ENCODE measurements at regions not wholly inside any gene's neighbourhood (a gene's known extent, or its start where the extent isn't known, plus 50 kb on each side); places are given as distances from the start of the nearest gene placed in this dataset.

DNA sequence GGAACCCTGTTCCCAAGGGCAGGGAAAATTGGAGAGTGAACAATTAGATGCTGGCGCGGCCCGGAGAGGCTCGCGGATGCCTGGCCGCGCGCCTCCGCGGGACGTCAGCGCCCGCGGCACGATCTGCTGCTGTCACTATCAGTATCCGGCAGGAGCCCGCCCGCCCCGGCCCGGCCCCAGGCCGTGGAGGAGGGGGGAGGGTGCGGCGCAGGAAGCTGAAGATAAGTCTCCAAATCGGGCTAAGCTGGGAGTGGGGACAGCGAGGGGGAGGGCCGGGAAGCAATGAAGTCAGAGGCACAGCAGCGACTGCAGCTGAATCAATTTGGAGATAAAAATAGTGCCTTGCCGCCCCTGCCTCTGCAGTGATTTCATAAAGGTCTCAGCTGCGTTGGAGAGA lies 441.5 kb upstream of the KLF12 start:
- Histone ChIP-seq H3K9ac (ENCODE audit: low read length) (no peak overlapping the region), H3K4me2 (ENCODE audit: low read length) (no peak overlapping the region), H3K27me3 (ENCODE audit: insufficient read depth, low read length) (no peaks in the 10 kb centered on the region), H3K27ac (ENCODE audit: low read depth, low read length, poor library complexity, severe bottlenecking) (no peak overlapping the region), H2AFZ (ENCODE audit: low read length) (no peak overlapping the region), H3K79me2 (ENCODE audit: insufficient read depth, low read length) (no peaks in the 10 kb centered on the region), H4K20me1 (ENCODE audit: insufficient read depth, low read length) (no peaks in the 10 kb centered on the region), H3F3A (ENCODE audit: insufficient read depth, low read length) (no peaks in the 10 kb centered on the region), H3K9me2 (ENCODE audit: low read depth, low read length) (no peaks in the 10 kb centered on the region), H3K4me1 (ENCODE audit: insufficient read depth, low read length, severe bottlenecking) (no peaks in the 10 kb centered on the region), H3K36me3 (ENCODE audit: insufficient read depth, low read length) (no peaks in the 10 kb centered on the region), H3K4me3 (ENCODE audit: low read depth, low read length, poor library complexity, severe bottlenecking) (no peak overlapping the region), H3K9me3 (ENCODE audit: low read length) (no peaks in the 10 kb centered on the region)
- TF ChIP-seq CTCF (IDR thresholded peaks at IDR 0.05; ENCODE audit: low read length) (no peak), EZH2 (IDR thresholded peaks at IDR 0.05; ENCODE audit: borderline replicate concordance, low read length) (no peak)

- H3K79me2 ChIP-seq (ENCODE audit: insufficient read depth, low read length) = no peaks in the 10 kb centered on the region
- H4K20me1 ChIP-seq (ENCODE audit: insufficient read depth, low read length) = no peaks in the 10 kb centered on the region
- no peaks in the 10 kb centered on the region for H3K27me3 ChIP-seq (ENCODE audit: insufficient read depth, low read length)
- H3K27ac ChIP-seq (ENCODE audit: low read depth, low read length, poor library complexity, severe bottlenecking) = no peak overlapping the region
- TF ChIP-seq EZH2 (IDR thresholded peaks at IDR 0.05; ENCODE audit: borderline replicate concordance, low read length) = no peak
- no peak for TF ChIP-seq CTCF (IDR thresholded peaks at IDR 0.05; ENCODE audit: low read length)
- no peak overlapping the region for H3K9ac ChIP-seq (ENCODE audit: low read length)
- no peaks in the 10 kb centered on the region for H3K36me3 ChIP-seq (ENCODE audit: insufficient read depth, low read length)
- no peak overlapping the region for H2AFZ ChIP-seq (ENCODE audit: low read length)
- H3F3A ChIP-seq (ENCODE audit: insufficient read depth, low read length) = no peaks in the 10 kb centered on the region
- no peaks in the 10 kb centered on the region for H3K4me1 ChIP-seq (ENCODE audit: insufficient read depth, low read length, severe bottlenecking)
- no peak overlapping the region for H3K4me3 ChIP-seq (ENCODE audit: low read depth, low read length, poor library complexity, severe bottlenecking)
- H3K4me2 ChIP-seq (ENCODE audit: low read length) = no peak overlapping the region
- no peaks in the 10 kb centered on the region for H3K9me3 ChIP-seq (ENCODE audit: low read length)
- H3K9me2 ChIP-seq (ENCODE audit: low read depth, low read length) = no peaks in the 10 kb centered on the region
These were observed 440.9 kb upstream of the KLF12 start for GRCh38 chr13:74574964-74575728.

GRCh38 chr13:74573654-74574053 lies 439.4 kb upstream of the KLF12 start:
- Histone ChIP-seq H3K9ac (ENCODE audit: low read length) (no peak overlapping the region), H3K79me2 (ENCODE audit: insufficient read depth, low read length) (no peaks in the 10 kb centered on the region), H3K4me2 (ENCODE audit: low read length) (no peak overlapping the region), H2AFZ (ENCODE audit: low read length) (no peak overlapping the region), H4K20me1 (ENCODE audit: insufficient read depth, low read length) (no peaks in the 10 kb centered on the region), H3K4me3 (ENCODE audit: low read depth, low read length, poor library complexity, severe bottlenecking) (no peak overlapping the region), H3K36me3 (ENCODE audit: insufficient read depth, low read length) (no peaks in the 10 kb centered on the region), H3K9me3 (ENCODE audit: low read length) (no peaks in the 10 kb centered on the region), H3K9me2 (ENCODE audit: low read depth, low read length) (no peaks in the 10 kb centered on the region), H3K27ac (ENCODE audit: low read depth, low read length, poor library complexity, severe bottlenecking) (no peak overlapping the region), H3F3A (ENCODE audit: insufficient read depth, low read length) (no peaks in the 10 kb centered on the region), H3K4me1 (ENCODE audit: insufficient read depth, low read length, severe bottlenecking) (no peaks in the 10 kb centered on the region), H3K27me3 (ENCODE audit: insufficient read depth, low read length) (no peaks in the 10 kb centered on the region)
- TF ChIP-seq CTCF (IDR thresholded peaks at IDR 0.05; ENCODE audit: low read length) = peak; percentile 65
- no peak for TF ChIP-seq EZH2 (IDR thresholded peaks at IDR 0.05; ENCODE audit: borderline replicate concordance, low read length)

Measured in OCI-LY1 (cell line).